NOMO-1 (cell line): ENCODE measurements at regions not wholly inside any gene's neighbourhood (a gene's known extent, or its start where the extent isn't known, plus 50 kb on each side); places are given as distances from the start of the nearest gene placed in this dataset.
"Not testable (repeated sequence)": the region's sequence is repeated elsewhere in the genome, so short reads cannot be mapped to it uniquely, and the experiment has no call there.

Experiments
- DNase-seq, 2 experiments: peaks; one replicate each; lab custom pipeline; 2025; ENCODE audit not compliant: unreplicated experiment in 2 of 2; lab: John Stamatoyannopoulos, UW

DNA sequence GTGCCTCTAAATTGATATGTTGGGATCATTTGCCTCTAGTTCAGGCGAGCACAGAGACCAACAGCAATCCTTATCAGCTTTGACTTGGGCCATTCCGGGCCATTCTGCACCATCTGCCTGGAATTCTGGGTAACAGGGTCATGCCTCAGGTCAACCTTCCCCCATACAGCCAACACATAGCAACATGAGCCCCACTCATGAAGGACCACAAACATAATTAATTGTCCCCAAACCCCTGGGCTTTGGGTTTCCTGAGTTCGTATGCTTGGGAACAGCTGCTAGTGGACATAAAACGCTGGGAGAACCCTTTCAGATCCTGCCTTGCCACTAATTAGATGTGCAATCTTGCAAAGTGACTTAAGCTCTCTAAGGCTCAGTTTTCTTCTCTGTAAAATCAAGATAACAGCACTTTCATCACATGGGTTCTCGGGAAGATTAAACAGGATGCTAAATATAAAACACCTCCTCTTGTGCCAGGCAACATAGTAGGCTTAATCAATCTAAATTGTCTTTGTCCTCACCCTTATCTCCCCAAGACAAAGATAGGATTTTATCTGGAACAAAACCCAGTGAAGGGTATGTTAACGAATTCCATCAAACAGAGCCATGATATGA is 426.5 kb downstream of the CD83 start:
- DNase-seq, result no peak

DNA sequence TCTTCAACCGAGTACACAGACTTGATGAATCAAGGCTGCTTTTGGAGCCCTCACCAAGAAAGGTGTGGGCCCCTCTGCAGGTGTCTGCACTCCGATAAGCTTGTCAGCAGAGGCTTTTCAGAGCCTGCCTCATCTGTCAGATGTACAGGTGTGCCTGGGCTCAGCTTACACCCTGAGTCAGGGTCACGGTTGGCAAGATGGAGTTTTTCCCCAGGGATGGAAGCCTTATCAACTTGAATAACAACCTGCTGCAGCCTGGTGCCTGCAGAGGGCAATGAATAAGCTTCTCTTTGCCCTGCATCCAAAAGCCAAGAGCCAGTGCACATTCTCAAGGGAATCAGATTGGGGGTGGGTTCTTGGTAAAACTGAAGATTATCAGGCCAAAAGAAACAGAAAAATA is 427.1 kb downstream of the CD83 start:
- DNase-seq, result no peak

DNA sequence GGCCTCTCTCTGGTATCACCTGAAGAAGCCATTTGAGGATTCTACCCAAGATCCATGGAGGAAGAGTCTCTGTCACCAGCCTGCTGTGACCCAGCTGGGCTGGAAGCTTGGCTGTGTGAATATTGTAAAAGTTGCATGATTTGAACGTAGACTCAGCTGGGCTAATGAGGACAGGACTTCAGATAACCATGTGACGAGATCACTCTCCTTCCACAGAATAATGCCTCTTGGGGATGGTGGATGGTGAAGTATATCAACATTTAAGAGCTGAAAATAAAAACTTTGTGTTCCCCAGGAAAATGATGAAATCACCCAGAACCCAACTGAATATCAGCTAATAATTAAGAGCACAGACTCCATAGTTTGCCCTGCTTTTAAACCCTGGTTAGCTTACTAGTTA is 427.9 kb downstream of the CD83 start:
- DNase-seq, result no peak

DNA sequence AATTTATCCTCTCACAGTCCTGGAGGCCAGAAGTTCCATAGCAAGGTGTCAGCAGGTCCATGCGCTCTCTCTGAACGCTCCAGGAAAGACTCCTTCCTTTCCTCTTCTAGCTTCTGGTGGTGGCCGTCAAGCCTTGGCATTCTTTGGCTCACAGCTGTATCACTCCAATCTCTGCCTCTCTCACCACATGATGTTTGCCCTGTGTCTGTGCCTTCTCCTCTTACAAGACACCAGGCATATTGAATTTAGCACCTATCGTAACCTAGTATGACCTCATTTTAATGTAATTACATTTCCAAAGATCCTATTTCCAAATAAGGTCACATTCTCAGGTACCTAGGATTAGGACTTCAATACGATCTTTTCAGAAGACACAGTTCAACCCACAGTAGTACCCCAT is 428.5 kb downstream of the CD83 start:
- no peak for DNase-seq

DNA sequence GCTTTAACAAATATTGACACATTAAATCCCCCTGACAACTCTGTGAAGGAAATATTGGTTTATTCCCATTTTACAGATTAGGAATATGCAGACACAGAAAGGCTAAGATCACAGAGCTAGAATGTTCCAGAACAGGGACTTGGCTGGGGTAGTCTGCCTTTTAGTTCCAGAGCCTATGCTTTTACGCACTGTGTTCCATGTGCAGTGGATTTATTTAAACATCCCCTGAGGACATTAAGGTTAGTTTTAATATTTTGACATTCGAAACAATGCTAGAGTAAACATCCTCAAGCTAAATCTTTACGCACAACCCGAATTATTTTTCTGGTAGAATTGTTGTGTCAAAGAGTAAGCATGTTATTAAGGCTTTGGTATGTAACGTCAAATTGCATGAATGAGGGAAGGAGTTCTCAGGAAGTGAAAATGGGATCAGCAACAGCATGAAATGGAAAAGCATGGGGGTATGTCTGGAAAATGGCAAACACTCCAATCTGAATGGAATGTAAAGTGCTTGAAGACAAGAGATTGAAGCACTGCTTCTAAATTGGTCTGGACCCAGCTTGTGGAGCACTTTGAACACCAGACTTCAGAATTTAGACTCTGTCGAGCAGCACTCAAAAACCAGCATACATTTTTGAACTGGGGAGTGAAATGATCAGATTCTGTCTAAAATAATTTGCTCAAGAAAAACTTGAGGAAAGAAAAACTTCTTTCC is 429.9 kb downstream of the CD83 start:
- no peak for DNase-seq

DNA sequence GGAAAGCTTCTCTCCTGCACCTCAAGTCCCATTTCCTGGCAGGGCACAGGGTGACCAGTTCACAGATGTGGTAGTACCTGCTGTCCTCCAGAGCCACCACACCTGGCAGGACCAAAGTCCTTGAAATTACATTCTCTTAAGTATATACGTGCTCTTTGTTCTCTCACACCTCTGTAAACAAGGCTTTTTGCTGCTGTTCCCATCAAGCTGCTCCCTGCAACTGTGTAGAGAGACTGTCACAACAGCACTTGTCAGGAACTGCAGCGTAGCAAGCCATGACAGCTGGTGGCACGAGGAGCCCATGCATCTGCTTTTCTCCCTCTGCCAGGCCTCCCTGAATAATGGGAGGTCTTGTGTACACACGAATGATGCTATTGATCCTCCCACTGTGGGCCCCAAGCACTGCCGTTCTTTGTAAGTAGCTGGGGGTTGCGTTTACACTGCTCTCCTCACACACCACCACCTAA is 431.8 kb downstream of the CD83 start:
- no peak for DNase-seq

DNA sequence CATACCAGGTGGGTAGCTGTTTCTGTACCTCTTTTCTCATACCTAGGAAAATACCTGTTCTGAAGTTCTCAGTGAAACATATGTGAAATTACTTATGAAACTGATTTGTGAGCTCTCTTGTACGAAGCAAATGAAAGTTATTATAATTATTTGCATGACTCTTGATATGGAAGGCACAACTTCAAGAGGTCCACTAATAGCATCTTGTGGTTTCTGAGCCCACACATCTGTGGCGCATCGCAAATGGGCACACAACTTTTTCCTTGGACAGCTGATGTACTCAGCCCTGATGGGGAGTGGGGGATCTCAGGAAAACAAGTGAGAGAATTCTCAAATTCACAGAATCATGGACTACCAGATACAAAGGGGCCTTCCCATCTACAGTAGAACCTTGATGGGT is 432.3 kb downstream of the CD83 start:
- DNase-seq, result no peak

DNA sequence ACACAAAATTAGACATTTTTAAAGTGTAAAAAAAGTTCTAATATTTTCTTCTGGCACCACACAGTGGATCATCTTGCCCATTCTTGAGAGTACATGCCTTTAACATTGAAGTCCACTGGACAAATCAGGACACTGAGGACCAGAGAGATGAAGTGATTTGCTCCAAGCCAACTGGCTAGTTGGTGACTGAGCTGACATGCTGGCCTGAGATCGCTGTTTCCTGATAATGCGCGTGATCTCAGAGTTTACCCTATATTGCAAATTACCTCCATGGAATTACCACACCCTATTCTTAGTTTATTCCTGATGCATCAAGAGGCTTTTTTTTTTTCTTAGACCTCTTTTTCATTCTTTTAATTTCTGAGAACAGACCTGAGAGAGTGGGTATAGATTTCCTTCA is 432.8 kb downstream of the CD83 start:
- DNase-seq, result no peak

DNA sequence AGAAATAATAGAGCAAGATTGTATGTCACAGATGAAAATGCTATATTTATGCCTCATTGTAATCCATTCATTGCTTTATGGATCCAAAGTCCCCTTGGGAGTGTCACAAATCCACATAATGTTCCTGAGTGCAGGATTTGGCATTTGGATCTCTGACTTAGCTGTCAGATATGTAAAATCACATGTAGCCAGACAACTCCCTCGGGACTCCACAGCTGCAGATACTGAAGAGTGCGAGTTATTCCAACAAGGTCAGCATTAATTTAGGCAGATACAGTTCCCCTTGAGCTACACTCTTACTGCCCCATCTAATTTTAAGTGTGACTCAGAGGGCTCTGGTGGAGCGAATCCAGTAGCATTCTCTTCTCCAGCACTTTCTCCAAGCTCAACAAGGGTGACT is 433.2 kb downstream of the CD83 start:
- no peak for DNase-seq

DNA sequence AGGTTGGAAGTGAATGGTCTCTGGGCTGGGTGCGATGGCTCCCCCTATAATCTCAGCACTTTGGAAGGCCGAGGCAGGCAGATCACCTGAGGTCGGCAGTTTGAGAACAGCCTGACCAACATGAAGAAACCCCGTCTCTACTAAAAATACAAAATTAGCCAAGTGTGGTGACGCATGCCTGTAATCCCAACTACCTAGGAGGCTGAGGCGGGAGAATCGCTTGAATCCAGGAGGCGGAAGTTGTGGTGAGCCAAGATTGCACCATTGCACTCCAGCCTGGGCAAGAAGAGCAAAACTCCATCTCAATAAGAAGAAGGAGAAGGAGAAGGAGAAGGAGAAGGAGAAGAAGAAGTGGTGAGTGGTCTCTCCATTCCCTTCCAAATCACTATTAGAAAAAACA is 434.0 kb downstream of the CD83 start:
- DNase-seq, result not testable (repeated sequence)

DNA sequence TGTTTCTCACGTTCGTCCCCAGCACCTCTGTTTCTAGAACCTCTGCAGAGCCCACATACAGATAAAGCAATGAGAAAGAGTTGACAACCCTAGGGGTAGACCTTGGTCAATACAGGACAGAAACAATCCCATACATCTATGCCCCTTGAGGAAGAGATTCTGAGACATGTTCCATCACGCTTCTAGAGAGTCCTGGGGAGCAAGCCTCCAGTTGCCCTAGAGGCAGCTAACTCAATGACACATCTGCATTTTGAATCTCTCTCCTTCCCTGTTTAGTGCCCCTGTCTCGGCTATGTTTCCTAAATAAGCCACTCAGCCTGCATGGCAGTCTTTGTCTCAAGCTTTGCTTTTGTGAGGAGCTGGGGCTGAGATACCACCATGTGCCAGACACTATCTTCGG is 435.3 kb downstream of the CD83 start:
- no peak for DNase-seq

DNA sequence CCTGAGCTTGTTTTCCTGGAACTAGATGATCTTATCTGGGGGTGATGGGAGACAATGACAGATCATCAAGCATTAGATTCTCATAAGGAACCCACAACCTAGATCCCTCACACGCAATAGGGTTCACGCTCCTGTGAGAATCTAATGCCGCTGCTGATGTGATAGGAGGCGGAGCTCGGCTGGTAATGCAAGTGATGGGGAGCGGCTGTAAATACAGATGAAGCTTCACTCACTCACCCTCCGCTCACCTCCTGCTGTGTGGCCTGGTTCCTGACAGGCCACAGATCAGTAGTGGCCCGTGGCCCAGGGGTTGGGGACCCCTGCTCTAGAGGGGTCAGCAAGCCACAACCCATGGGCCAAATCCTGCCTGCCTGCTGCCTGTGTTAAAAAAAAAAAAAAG is 435.9 kb downstream of the CD83 start:
- no peak for DNase-seq

DNA sequence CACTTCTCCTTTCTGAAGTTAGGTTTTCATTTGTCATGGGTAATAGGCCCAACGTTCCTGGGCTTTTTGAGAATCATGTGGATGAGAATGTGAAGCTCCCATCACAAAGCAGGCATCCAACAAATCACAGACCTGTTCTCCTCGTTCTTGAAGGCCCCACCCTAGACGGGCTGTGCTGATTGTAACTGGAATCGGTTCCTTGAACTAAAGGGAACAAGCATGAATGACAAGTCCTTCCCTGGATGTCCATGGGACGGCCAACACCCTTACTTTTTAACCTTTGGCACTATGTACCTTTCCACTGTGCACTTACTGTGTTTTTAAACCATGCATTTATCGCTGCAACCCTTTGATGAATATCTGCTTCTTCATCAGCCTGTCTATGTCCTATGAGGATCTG is 438.2 kb downstream of the CD83 start:
- peak in 1 of 2 experiments; percentile 14 for DNase-seq

DNA sequence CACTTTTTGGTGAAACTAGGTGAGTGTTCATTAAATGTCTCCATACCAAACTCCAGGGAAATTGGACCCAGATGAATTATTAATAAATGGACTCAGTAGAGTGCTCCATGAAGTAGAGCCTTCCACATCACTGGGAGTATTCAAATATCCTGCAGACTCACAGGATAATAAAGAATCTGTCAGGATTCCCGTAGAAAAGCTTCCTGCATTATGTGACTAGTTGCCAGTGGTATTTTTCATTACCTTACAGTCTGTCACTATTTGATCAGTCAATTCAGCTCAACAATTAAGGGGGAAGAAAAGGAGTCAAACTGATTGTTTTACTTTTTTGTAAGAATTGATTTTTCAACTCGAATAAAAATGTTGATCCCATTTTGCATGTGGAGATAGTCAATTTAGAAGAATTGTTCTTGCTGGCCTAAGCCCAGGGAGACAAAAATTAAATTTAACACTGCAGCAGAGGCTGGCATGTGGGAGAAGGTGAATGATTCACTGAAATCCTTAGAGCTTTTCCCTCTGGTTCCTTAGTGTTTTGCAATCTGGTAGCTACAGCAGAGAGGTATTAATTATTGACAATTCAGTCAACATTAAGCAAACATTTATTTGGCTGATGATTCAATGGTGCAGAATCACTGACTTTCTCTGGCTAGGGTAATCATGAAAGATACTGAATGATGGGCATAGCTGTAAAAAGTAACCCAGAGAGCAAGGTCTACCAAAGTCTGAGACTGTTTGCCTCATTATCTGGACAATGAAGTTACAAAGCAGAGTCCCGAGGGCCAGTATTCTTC is 442.4 kb downstream of the CD83 start:
- no peak for DNase-seq

DNA sequence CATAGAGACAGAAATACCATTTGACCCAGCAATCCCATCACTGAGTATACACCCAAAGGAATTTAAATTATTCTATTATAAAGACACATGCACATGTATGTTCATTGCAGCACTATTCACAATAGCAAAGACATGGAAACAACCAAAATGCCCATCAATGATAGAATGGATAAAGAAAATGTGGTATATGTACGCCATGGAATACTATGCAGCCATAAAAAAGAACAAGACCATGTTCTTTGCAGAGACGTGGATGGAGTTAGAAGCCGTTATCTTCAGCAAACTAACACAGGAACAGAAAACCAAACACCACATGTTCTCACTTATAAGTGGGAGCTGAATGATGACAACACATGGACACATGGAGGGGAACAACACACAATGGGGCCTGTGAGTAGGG is 444.0 kb downstream of the CD83 start:
- not testable (repeated sequence) for DNase-seq

DNA sequence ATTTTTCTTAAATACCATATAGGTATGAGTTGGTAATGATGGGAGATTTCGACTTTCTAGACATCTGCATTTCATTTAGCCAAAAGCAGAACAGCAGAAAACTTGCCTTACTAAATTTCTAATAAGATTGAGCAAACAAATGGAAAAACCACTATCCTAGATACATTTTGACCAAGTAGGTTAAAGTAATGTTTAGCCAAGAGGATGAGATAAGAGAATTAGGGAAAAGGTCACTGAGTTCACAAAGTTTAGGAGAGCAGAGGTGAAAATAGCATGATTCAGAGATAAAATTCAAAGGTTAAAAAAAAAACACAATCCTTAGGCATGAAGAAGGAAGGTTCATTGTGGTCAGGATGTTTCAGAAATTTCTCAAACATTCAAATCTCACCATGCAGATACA is 450.3 kb downstream of the CD83 start:
- no peak for DNase-seq

DNA sequence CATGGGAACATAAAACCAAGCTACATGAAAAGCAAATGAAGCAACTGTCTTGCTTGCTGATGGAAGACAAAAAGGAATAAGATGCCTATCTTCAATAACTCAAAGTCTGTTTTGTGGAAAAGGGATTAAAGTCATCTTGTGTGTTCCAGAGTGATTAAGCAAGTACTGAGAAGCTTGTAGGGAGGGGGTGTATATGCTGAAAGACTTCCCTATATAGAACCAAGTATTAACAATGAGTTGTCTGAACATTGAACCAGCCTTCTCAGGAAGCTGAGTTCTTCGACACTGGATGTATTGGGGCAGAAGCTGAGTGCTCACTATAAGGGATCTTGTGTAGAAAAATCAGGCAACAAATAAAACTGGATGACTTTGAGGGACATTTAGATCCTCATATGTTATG is 451.8 kb downstream of the CD83 start:
- peak; percentile 16 to 30 for DNase-seq

DNA sequence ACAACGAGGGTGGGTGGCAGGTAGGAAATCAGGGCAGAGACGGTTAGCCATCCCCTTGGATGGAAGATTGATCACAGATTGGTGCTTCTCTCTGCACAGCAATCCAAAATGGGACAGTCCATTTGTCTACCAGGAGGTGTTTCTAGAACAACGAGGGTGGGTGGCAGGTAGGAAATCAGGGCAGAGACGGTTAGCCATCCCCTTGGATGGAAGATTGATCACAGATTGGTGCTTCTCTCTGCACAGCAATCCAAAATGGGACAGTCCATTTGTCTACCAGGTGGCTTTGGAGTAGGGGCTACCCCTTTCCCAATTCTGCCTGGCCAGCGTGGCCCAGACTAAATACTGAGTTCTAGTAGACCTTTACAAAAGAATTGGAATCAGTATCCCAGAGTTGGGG is 452.3 kb downstream of the CD83 start:
- DNase-seq, result not testable (repeated sequence)

DNA sequence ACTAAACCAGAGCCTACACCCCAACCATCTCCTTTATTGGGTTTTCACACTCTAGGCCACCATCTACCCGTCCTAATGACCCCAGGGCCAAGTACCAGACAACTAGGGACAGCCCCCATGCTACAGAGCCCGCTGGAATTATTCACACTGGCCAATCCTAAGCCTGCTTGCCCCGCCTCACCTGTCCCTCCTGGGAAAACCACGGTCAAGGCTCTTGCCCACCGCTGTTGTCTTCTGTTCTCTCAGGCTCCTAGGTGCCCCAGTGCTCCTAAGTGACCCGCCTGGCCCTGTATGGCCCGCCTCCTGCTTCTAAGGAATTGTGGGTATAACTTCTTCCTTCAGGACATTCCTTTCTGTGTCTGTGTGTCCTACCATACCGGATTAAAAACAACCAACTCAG is 453.4 kb downstream of the CD83 start:
- no peak for DNase-seq

DNA sequence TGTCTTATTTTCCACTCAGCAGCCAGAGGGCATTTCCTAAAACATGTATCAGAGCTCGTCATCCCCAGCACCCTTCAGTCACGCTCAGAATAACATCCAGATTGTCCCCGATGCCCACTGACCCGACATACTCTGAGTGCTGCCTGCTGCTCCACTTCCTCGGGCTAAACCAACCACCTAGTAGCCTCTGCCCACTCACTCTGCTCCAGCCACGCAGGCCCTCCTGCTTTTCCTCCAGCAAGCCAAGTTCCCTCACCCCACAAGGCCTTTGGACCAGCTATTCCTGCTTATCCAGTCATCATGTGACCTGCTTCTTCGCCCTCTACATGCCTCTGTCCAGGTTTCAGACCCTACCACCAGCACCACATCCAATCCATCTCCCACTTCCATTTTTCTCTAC is 454.2 kb downstream of the CD83 start:
- no peak for DNase-seq

DNA sequence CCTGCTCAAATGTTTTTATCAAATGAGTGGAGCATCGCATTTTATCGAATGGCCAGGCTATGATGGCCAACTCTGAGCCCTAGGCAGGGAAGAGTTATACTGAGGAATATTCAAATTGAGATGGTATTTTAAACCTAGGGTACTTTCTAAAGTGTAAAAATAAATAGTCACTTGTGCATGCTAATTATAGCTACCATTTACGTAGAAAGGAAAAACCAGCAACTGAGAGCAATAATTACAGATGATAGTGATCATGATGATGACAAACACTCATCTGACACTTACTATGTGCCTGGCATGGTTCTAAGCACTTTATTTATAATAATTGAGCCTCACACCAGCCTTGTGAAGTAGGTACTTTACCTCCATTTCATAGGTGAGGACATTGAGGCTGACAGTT is 455.7 kb downstream of the CD83 start:
- no peak for DNase-seq

DNA sequence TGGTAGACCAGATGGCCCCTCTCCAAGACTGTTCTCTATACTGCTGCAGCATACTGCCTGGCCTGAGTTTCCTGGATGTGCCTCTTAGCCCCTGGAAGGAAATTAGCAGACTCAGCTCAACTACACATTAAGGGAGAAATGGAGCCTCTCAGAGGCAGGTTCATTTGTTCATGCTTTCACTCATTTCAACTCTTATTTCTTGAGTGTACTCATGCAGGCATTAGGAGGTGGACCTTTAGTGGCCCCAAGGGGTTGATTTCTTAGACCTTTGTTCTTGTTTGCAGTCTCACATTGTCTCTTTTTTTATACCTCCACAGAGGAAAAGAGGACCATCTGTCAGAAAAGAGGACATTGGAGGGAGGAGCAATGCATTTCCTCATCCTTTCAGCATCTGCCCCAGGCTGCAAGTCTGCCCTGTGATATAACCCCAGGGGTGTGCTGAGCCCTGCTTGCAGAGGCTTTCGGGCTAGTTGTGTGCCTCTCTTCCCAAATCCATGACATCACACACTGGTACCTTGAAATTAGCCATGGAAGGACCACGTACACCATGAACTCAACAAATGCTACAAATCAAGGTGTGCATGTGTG is 456.2 kb downstream of the CD83 start:
- DNase-seq, result no peak
